Tibial nerve (tissue), 4 donors: ENCODE measurements at regions not wholly inside any gene's neighbourhood (a gene's known extent, or its start where the extent isn't known, plus 50 kb on each side); places are given as distances from the start of the nearest gene placed in this dataset.

ENCODE experiments used
- CTCF ChIP-seq, 5 experiments: fragments of 200-600 bp in 3 of 5; fragments of 450-650 bp in 2 of 5; sonication (generic) in 3 of 5; IDR thresholded peaks; one replicate each; pipeline ENCODE4 v1.5.1; 2016 to 2019; ENCODE audit warnings: antibody characterized with exemption in 5 of 5, mild to moderate bottlenecking in 3 of 5, moderate library complexity in 2 of 5
- EP300 ChIP-seq, 2 donors: sonication (generic); formaldehyde crosslinking; IDR thresholded peaks; one replicate each; pipeline ENCODE4 v1.6.1; 2017; ENCODE audit warnings: antibody characterized with exemption in 2 of 2, mild to moderate bottlenecking in 1 of 2
- POLR2A ChIP-seq, 2 donors: fragments of 450-650 bp; IDR thresholded peaks; one replicate each; pipeline ENCODE4 v1.6.1; 2017; ENCODE audit warnings: antibody characterized with exemption in 2 of 2, mild to moderate bottlenecking in 2 of 2, moderate library complexity in 2 of 2

DNA sequence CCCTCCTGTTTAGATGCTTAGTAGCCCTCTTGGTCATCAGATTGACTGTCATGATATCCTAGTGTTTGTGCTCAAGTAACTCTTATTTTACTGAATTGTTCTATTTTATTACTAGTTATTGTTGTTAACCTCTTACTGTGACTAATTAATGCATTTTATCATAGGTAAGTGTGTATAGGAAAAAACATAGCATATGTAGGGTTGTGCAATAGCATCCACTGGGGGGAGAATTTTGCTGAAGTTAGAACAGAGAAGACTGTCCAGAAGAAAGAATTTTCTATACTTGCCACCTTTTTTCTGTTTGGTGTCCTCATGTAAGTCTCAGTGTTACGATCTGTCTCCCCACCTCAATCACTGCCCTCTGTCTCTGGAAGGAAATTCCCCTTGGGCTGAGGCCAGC is 177.4 kb downstream of the RPIA start:
- TF ChIP-seq CTCF (IDR thresholded peaks at IDR 0.05), result no peak
- no peak for TF ChIP-seq POLR2A (IDR thresholded peaks at IDR 0.05)
- no peak for TF ChIP-seq EP300 (IDR thresholded peaks at IDR 0.05)
